ENCODE measurements at regions not wholly inside any gene's neighbourhood (a gene's known extent, or its start where the extent isn't known, plus 50 kb on each side); places are given as distances from the start of the nearest gene placed in this dataset.

DNA sequence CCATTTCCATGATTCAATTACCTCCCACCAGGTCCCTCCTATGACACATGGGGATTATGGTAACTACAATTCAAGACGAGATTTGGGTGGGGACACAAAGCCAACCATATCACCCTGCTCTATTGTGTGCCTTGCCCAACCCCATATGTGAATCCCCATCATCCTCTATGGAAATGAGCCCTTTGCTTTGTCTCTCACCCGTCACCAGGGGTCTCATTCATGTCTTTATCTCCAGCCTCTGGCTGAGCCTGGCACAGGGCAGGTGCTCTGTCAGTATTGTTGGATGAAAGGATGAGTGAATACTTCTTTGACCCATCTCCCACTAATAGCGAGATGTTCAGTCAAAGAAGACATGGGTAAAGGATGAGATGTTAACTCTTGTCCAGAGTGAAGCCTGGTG lies 116.6 kb upstream of the LGALSL start:
- DNase-seq (ENCODE audit: insufficient read length, low spot score) (no peak), FAIRE-seq (no peak)
- TF ChIP-seq SPI1 (IDR thresholded peaks at IDR 0.05; ENCODE audit: low read depth, low read length), result no peak
- TF ChIP-seq POLR2AphosphoS5 (IDR thresholded peaks at IDR 0.05; ENCODE audit: low read depth, low read length), result no peak
- TF ChIP-seq TAF1 (IDR thresholded peaks at IDR 0.05; ENCODE audit: low read depth, low read length), result no peak
- no peak for TF ChIP-seq POLR2A (IDR thresholded peaks at IDR 0.05; ENCODE audit: low read depth, low read length)
- no peak for TF ChIP-seq POU2F2 (IDR thresholded peaks at IDR 0.05; ENCODE audit: low read depth, low read length)
- TF ChIP-seq PAX5 (IDR thresholded peaks at IDR 0.05; ENCODE audit: insufficient read depth, low read length, severe bottlenecking), result no peak

- TF ChIP-seq SPI1 (IDR thresholded peaks at IDR 0.05; ENCODE audit: low read depth, low read length) (no peak), POU2F2 (IDR thresholded peaks at IDR 0.05; ENCODE audit: low read depth, low read length) (no peak)
- FAIRE-seq, result no peak
- DNase-seq (ENCODE audit: insufficient read length, low spot score), result no peak
Measured at GRCh38 chr2:64338108-64338507, 115.9 kb upstream of the LGALSL start.

- FAIRE-seq, result peak; percentile 40
- TF ChIP-seq POLR2AphosphoS5 (IDR thresholded peaks at IDR 0.05; ENCODE audit: low read depth, low read length) (no peak), SPI1 (IDR thresholded peaks at IDR 0.05; ENCODE audit: low read depth, low read length) (no peak), POU2F2 (IDR thresholded peaks at IDR 0.05; ENCODE audit: low read depth, low read length) (no peak), PAX5 (IDR thresholded peaks at IDR 0.05; ENCODE audit: insufficient read depth, low read length, severe bottlenecking) (no peak), TAF1 (IDR thresholded peaks at IDR 0.05; ENCODE audit: low read depth, low read length) (no peak), POLR2A (IDR thresholded peaks at IDR 0.05; ENCODE audit: low read depth, low read length) (no peak)
Measured at GRCh38 chr2:64338910-64339500, 115.0 kb upstream of the LGALSL start.

GRCh38 chr2:64341461-64341860 lies 112.5 kb upstream of the LGALSL start:
- no peak for FAIRE-seq
- no peak for DNase-seq (ENCODE audit: insufficient read length, low spot score)
- TF ChIP-seq PAX5 (IDR thresholded peaks at IDR 0.05; ENCODE audit: insufficient read depth, low read length, severe bottlenecking), result no peak
- no peak for TF ChIP-seq SPI1 (IDR thresholded peaks at IDR 0.05; ENCODE audit: low read depth, low read length)
- TF ChIP-seq TAF1 (IDR thresholded peaks at IDR 0.05; ENCODE audit: low read depth, low read length), result no peak
- TF ChIP-seq POLR2AphosphoS5 (IDR thresholded peaks at IDR 0.05; ENCODE audit: low read depth, low read length), result no peak
- no peak for TF ChIP-seq POU2F2 (IDR thresholded peaks at IDR 0.05; ENCODE audit: low read depth, low read length)
- TF ChIP-seq POLR2A (IDR thresholded peaks at IDR 0.05; ENCODE audit: low read depth, low read length), result no peak

More at GRCh38 chr2:64338910-64339500, 115.0 kb upstream of the LGALSL start:
- DNase-seq (ENCODE audit: insufficient read length, low spot score), result no peak

- no peak for DNase-seq (ENCODE audit: insufficient read length, low spot score)
- no peak for FAIRE-seq
- TF ChIP-seq PAX5 (IDR thresholded peaks at IDR 0.05; ENCODE audit: insufficient read depth, low read length, severe bottlenecking), result no peak
- TF ChIP-seq POLR2AphosphoS5 (IDR thresholded peaks at IDR 0.05; ENCODE audit: low read depth, low read length), result no peak
- no peak for TF ChIP-seq SPI1 (IDR thresholded peaks at IDR 0.05; ENCODE audit: low read depth, low read length)
- TF ChIP-seq POU2F2 (IDR thresholded peaks at IDR 0.05; ENCODE audit: low read depth, low read length), result no peak
- TF ChIP-seq TAF1 (IDR thresholded peaks at IDR 0.05; ENCODE audit: low read depth, low read length), result no peak
- no peak for TF ChIP-seq POLR2A (IDR thresholded peaks at IDR 0.05; ENCODE audit: low read depth, low read length)
Measured at GRCh38 chr2:64342195-64343099, 111.5 kb upstream of the LGALSL start.

DNA sequence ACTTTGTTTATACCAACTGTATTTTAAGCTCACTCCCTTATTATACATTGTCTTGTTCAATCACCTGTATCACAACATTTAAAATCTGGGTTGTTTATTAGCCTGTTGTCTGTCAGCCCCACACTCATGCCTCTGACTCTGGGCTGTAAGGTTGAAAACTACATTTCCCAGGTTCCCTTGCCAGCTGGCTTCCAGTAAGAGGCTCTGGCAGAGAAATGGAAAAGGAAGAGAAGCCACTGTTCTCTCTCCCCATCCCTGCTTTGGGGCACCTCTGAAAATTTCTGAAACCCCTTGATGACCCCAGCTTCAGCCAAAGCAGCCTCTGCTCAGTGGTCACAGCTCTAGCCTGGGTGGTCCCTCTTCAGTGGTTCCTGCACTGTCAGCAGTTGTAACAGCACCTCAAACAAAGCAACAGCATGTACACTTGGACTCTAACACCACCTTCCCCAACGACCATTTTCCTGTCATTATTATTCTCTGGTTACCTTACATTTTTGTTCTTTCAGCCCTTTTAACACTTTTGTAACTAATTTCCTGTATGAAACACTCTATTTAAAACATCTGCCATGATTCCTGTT lies 108.9 kb upstream of the LGALSL start:
- no peak for DNase-seq (ENCODE audit: insufficient read length, low spot score)
- FAIRE-seq, result no peak
- TF ChIP-seq POLR2A (IDR thresholded peaks at IDR 0.05; ENCODE audit: low read depth, low read length), result no peak
- TF ChIP-seq PAX5 (IDR thresholded peaks at IDR 0.05; ENCODE audit: insufficient read depth, low read length, severe bottlenecking), result no peak
- TF ChIP-seq POU2F2 (IDR thresholded peaks at IDR 0.05; ENCODE audit: low read depth, low read length), result no peak
- TF ChIP-seq TAF1 (IDR thresholded peaks at IDR 0.05; ENCODE audit: low read depth, low read length), result no peak
- no peak for TF ChIP-seq POLR2AphosphoS5 (IDR thresholded peaks at IDR 0.05; ENCODE audit: low read depth, low read length)
- no peak for TF ChIP-seq SPI1 (IDR thresholded peaks at IDR 0.05; ENCODE audit: low read depth, low read length)

DNA sequence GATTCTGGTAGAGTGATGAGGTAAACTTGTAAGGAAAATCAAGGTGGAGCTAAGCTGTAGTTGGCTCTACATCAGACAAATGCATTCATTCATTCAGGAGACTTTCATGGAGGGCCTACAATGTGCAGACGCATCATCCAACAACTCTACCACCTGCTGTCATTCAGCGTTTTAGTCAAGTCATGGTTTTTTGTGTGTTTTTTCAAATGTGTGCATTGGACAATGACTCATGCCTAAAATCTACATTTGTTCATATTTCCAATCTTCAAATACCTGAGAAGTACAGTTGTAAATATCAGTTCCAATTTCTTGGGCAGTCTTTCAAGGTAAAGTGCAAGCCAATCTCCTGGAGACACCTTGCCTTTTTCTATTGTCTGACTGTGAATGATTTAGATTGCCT lies 108.0 kb upstream of the LGALSL start:
- FAIRE-seq (no peak), DNase-seq (ENCODE audit: insufficient read length, low spot score) (no peak)
- no peak for TF ChIP-seq POLR2AphosphoS5 (IDR thresholded peaks at IDR 0.05; ENCODE audit: low read depth, low read length)

DNA sequence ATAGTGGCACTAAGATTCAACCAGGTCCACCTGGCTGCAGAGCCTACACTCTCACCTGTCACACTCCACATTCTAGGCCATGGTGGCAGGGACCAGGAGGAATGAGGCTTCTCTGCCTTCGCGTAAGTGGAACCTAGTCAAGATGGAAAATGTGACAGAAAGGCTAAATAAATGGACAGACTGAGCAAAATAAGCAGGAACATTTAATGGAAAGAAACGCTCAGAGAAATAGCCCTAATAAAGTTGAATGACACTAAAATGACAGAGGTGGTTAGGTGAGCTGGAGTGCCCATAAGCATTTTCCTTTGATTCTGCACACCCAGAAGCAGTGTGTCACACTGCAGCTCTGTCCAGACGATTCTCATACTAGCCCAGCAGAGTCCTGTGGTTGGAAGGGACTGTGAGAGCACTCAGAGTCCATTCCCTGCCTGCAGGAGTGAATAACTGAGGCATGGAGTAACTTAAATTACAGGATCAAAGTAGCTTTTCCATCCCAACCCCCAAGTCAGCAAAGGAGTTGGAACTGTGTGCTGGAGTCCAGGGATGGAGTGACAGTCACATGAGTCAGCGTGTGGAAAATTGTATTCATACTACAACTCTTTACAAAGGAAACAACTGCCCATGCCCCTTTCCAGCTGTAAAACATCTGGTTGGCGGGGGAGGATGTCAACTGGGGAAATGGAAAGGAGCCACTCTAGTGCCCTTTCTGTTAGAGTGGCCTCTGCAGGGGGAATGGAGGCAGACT lies 105.4 kb upstream of the LGALSL start:
- DNase-seq (ENCODE audit: insufficient read length, low spot score) (no peak), FAIRE-seq (no peak)
- no peak for TF ChIP-seq POLR2A (IDR thresholded peaks at IDR 0.05; ENCODE audit: low read depth, low read length)
- TF ChIP-seq POU2F2 (IDR thresholded peaks at IDR 0.05; ENCODE audit: low read depth, low read length), result no peak
- TF ChIP-seq TAF1 (IDR thresholded peaks at IDR 0.05; ENCODE audit: low read depth, low read length), result no peak
- TF ChIP-seq SPI1 (IDR thresholded peaks at IDR 0.05; ENCODE audit: low read depth, low read length), result no peak
- TF ChIP-seq POLR2AphosphoS5 (IDR thresholded peaks at IDR 0.05; ENCODE audit: low read depth, low read length), result no peak
- no peak for TF ChIP-seq PAX5 (IDR thresholded peaks at IDR 0.05; ENCODE audit: insufficient read depth, low read length, severe bottlenecking)

DNA sequence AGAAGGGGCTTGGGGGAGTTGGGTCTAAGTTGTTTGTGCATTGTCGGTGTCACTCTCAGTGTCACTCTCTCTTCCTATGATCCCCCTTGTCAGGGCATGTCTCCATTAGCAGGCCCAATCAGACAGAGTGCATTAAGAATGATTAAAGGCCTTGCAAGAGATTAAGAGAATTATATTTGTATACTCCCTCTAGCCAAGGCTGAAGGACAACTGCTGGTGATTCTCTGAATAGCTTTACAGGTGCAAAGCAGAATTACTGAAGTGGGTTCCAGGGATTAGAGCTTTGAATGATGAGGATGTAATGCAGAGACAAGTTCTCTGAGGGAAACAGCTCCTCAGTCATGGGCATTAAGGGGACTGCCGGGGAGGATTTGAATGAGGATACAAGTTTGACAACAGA lies 104.8 kb upstream of the LGALSL start:
- DNase-seq (ENCODE audit: insufficient read length, low spot score) (no peak), FAIRE-seq (no peak)
- TF ChIP-seq PAX5 (IDR thresholded peaks at IDR 0.05; ENCODE audit: insufficient read depth, low read length, severe bottlenecking) (no peak), TAF1 (IDR thresholded peaks at IDR 0.05; ENCODE audit: low read depth, low read length) (no peak), POLR2A (IDR thresholded peaks at IDR 0.05; ENCODE audit: low read depth, low read length) (no peak), SPI1 (IDR thresholded peaks at IDR 0.05; ENCODE audit: low read depth, low read length) (no peak), POLR2AphosphoS5 (IDR thresholded peaks at IDR 0.05; ENCODE audit: low read depth, low read length) (no peak)
